Fibroblast of lung (primary cell): ENCODE measurements at regions not wholly inside any gene's neighbourhood (a gene's known extent, or its start where the extent isn't known, plus 50 kb on each side); places are given as distances from the start of the nearest gene placed in this dataset.

Experiments used
- CTCF ChIP-seq, 2 donors: IDR thresholded peaks in 1 of 2; conservative IDR thresholded peaks in 1 of 2; 1 replicate in 1 of 2; 2 replicates in 1 of 2; pipeline ENCODE4 v1.5.1; 2011 to 2012; ENCODE audit warnings: low read length in 2 of 2, control low read depth in 1 of 2, inconsistent platforms in 1 of 2, low read depth in 1 of 2, mild to moderate bottlenecking in 1 of 2
- EZH2 ChIP-seq: IDR thresholded peaks from 2 replicates; pipeline ENCODE4 v1.5.1; 2012; ENCODE audit warnings: low read length, control low read depth, mild to moderate bottlenecking; ENCODE audit errors: missing control alignments

GRCh38 chr1:163744301-163744887, 422.6 kb downstream of the NUF2 start:
- TF ChIP-seq CTCF (conservative IDR thresholded peaks at IDR 0.05 in 1 of 2, IDR thresholded peaks at IDR 0.05 in 1 of 2; ENCODE audit: low read depth in 1 of 2, low read length in 2 of 2) (no peak), EZH2 (no peak)
